NCI-H2171 treated with DMSO at 0.1 percent for 48 hours (cell line): ENCODE measurements at regions not wholly inside any gene's neighbourhood (a gene's known extent, or its start where the extent isn't known, plus 50 kb on each side); places are given as distances from the start of the nearest gene placed in this dataset.
"Not testable (repeated sequence)": the region's sequence is repeated elsewhere in the genome, so short reads cannot be mapped to it uniquely, and the experiment has no call there.

Source experiments
- DNase-seq: peaks from one replicate; lab custom pipeline; 2025; lab: John Stamatoyannopoulos, UW

- DNase-seq = no peak
Observed at GRCh38 chr2:156933645-156934225, 323.8 kb upstream of the GALNT5 start.

- DNase-seq = peak; percentile 90
Observed at GRCh38 chr2:156935616-156936015, 321.9 kb upstream of the GALNT5 start.

GRCh38 chr2:156937430-156937829 is 320.1 kb upstream of the GALNT5 start:
- DNase-seq = no peak

- no peak for DNase-seq
Observed at GRCh38 chr2:156944871-156945270, 312.6 kb upstream of the GALNT5 start.

- no peak for DNase-seq
Observed at GRCh38 chr2:156947261-156947660, 310.2 kb upstream of the GALNT5 start.

GRCh38 chr2:156955701-156956100 is 301.8 kb upstream of the GALNT5 start:
- no peak for DNase-seq

GRCh38 chr2:156956161-156956560 is 301.3 kb upstream of the GALNT5 start:
- DNase-seq = no peak

GRCh38 chr2:156958374-156958773 is 299.1 kb upstream of the GALNT5 start:
- no peak for DNase-seq

GRCh38 chr2:156959481-156959880 is 298.0 kb upstream of the GALNT5 start:
- no peak for DNase-seq

GRCh38 chr2:156982615-156983014 is 274.9 kb upstream of the GALNT5 start:
- no peak for DNase-seq

GRCh38 chr2:156986339-156986988 is 271.0 kb upstream of the GALNT5 start:
- DNase-seq = no peak

GRCh38 chr2:156999661-157000060 is 257.8 kb upstream of the GALNT5 start:
- peak; percentile 26 for DNase-seq

GRCh38 chr2:157004789-157005188 is 252.7 kb upstream of the GALNT5 start:
- no peak for DNase-seq

- no peak for DNase-seq
Observed at GRCh38 chr2:157015015-157015575, 242.4 kb upstream of the GALNT5 start.

- not testable (repeated sequence) for DNase-seq
Observed at GRCh38 chr2:157023264-157023663, 234.2 kb upstream of the GALNT5 start.

GRCh38 chr2:157024129-157024528 is 233.4 kb upstream of the GALNT5 start:
- no peak for DNase-seq

GRCh38 chr2:157032017-157032416 is 225.5 kb upstream of the GALNT5 start:
- DNase-seq = no peak

GRCh38 chr2:157036726-157037125 is 220.8 kb upstream of the GALNT5 start:
- DNase-seq = no peak

GRCh38 chr2:157043786-157044185 is 213.7 kb upstream of the GALNT5 start:
- no peak for DNase-seq

GRCh38 chr2:157046396-157046795 is 211.1 kb upstream of the GALNT5 start:
- no peak for DNase-seq

GRCh38 chr2:157052685-157053224 is 204.8 kb upstream of the GALNT5 start:
- no peak for DNase-seq

GRCh38 chr2:157053876-157054275 is 203.6 kb upstream of the GALNT5 start:
- DNase-seq = peak; percentile 79

GRCh38 chr2:157055660-157056199 is 201.8 kb upstream of the GALNT5 start:
- DNase-seq = peak; percentile 39
